Progenitor cell of endocrine pancreas (in vitro differentiated cells): ENCODE measurements at regions not wholly inside any gene's neighbourhood (a gene's known extent, or its start where the extent isn't known, plus 50 kb on each side); places are given as distances from the start of the nearest gene placed in this dataset.

Source experiments
- DNase-seq: peaks from one replicate; pipeline ENCODE4 v3.0.0; 2021; ENCODE audit warnings: low spot score; ENCODE audit not compliant: unreplicated experiment
- H3K27ac Mint-ChIP-seq: 2 replicates; pipeline ENCODE4 v1.8.0; 2021; ENCODE audit warnings: mild to moderate bottlenecking, moderate library complexity, mixed read lengths
- H3K27me3 Mint-ChIP-seq: 2 replicates; pipeline ENCODE4 v1.8.0; 2021; ENCODE audit warnings: mixed read lengths
- H3K36me3 Mint-ChIP-seq: 2 replicates; pipeline ENCODE4 v1.8.0; 2022; ENCODE audit warnings: mixed read lengths; ENCODE audit not compliant: insufficient read depth
- H3K4me1 Mint-ChIP-seq: 2 replicates; pipeline ENCODE4 v1.8.0; 2021; ENCODE audit warnings: low read depth, mixed read lengths
- H3K4me3 Mint-ChIP-seq: 2 replicates; pipeline ENCODE4 v1.8.0; 2021; ENCODE audit warnings: low read depth, mild to moderate bottlenecking, moderate library complexity, mixed read lengths
- H3K9me3 Mint-ChIP-seq: 2 replicates; pipeline ENCODE4 v1.8.0; 2021; ENCODE audit warnings: low read depth, mixed read lengths
- TF ChIP-seq, protein P1 (sequence below): fragments of 200-600 bp; sonication (generic); IDR thresholded peaks from one replicate; pipeline ENCODE4 v1.5.0; 2021; ENCODE audit warnings: antibody characterized with exemption, mild to moderate bottlenecking; ENCODE audit not compliant: unreplicated experiment

DNA sequence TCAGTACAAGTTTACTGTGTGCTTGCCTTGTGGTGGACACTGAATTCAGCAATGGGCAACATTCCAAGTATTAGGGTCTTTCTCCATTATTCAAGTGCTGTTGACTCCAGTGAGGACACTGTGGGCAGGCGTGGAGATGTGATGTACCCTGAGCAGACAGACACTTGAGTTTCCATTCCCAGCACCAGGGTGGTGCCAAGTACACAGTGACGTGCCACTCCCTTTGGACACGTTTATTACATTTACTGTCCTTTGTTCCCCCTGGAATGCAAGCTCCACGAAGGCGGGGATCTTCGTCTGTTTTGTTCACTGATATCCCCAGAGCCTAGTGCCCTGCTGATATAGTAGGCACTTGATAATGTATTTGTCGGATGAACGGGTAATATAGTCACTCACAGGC lies 130.6 kb upstream of the STX18 start:
- TF ChIP-seq, protein P1, sequence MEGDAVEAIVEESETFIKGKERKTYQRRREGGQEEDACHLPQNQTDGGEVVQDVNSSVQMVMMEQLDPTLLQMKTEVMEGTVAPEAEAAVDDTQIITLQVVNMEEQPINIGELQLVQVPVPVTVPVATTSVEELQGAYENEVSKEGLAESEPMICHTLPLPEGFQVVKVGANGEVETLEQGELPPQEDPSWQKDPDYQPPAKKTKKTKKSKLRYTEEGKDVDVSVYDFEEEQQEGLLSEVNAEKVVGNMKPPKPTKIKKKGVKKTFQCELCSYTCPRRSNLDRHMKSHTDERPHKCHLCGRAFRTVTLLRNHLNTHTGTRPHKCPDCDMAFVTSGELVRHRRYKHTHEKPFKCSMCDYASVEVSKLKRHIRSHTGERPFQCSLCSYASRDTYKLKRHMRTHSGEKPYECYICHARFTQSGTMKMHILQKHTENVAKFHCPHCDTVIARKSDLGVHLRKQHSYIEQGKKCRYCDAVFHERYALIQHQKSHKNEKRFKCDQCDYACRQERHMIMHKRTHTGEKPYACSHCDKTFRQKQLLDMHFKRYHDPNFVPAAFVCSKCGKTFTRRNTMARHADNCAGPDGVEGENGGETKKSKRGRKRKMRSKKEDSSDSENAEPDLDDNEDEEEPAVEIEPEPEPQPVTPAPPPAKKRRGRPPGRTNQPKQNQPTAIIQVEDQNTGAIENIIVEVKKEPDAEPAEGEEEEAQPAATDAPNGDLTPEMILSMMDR, result no peak
- DNase-seq, result no peak
- Mint-ChIP-seq H3K36me3 (peaks cover 1% of the 10 kb centered on the region), H3K4me3 (no peak overlapping the region), H3K9me3 (peaks cover 3% of the 10 kb centered on the region), H3K27me3 (peaks cover 29% of the 10 kb centered on the region), H3K27ac (no peak overlapping the region), H3K4me1 (peaks cover 16% of the 10 kb centered on the region)

DNA sequence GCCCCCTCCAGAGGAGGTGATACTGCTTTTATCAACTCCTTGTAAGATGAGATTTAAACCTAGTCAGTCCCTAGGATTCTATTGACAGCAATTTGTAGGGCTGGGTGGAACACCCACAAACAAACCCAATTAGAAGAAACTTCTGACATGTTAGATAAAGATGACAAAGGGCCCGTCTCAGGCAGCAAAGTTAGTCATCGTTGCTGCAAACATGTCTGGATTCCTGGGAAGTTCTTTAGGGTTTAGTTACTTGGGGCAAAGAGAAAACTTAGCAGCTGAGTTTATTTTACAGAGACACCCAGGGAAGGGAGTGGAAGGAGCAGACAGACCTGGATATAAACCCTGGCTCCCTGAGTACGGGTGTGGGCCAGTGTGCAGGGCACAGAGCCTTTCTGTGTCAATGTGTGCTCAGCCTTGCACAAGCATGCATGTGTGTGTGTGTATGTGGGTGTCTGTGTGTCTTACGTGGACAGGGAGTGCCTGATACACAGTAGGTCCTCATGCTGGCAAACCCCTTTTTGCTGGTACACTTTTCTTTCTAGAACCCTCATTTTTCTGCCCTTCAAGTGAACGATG lies 130.0 kb upstream of the STX18 start:
- Mint-ChIP-seq H3K27me3 (peaks cover 30% of the 10 kb centered on the region), H3K27ac (no peak overlapping the region), H3K4me3 (no peak overlapping the region), H3K36me3 (no peaks in the 10 kb centered on the region), H3K4me1 (peaks cover 19% of the 10 kb centered on the region), H3K9me3 (peaks cover 3% of the 10 kb centered on the region)
- no peak for DNase-seq
- TF ChIP-seq, protein P1, result no peak

DNA sequence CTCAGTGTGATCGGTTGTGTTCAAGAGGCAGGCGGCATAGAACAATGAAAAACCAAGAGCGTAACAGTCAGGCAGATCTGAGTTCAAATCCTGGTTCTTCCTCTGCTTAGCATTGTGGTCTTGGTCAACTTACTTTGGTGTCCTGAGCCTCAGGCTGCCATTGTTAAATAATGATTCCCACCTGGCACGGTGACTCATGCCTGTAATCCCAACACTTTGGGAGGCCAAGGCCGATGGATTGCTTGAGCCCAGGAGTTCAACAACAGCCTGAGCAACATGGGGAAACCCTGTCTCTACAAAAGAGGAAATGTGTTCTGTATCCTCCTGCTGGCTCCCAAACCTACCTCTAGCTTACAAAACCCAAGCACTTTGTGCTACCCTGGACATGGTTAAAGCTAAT lies 129.0 kb upstream of the STX18 start:
- H3K36me3 Mint-ChIP-seq, result no peaks in the 10 kb centered on the region
- TF ChIP-seq, protein P1, result no peak
- H3K4me3 Mint-ChIP-seq, result no peak overlapping the region
- peaks cover 27% of the 10 kb centered on the region for H3K27me3 Mint-ChIP-seq
- H3K27ac Mint-ChIP-seq, result no peak overlapping the region
- no peak for DNase-seq
- peaks cover 26% of the 10 kb centered on the region for H3K4me1 Mint-ChIP-seq
- peaks cover 3% of the 10 kb centered on the region for H3K9me3 Mint-ChIP-seq

DNA sequence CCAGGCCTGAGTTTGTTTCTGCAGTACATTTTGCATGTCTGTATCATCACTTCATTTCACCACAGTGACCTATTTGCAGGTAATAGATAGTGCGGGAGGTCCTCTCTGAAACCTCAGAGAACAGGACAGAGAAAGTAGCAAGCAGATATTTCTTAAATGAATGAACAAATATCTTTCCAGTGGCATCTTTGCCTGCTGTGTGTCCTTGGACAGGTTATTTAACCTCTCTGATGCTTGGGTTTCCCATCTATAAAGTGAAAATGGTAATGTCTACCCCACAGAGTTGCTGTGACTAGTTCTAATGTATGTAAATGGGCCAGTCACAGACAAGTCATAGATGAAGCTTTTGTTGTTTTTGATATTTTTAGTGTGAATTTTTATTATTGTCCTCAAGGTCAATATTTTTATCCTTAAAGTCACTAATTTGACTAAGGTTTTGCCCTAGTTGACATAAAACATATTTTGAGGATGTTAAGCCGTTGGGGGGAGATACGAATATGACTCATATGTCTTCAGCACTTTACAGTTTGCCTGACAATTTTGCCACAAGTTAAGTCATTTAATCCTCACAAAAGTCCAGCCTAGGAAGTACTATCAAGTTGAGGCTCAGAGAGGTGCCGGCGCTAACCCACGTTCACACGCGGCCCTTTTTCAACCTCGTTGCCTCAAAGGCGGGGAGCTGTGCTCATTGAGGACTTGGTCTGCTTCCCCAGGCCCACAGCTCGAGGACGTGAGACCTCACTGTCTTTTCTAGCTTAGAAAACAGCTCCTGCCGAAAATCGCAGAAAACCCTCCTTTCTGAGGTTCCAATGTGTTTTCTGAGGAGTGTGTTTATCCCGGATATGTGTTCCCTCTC lies 126.7 kb upstream of the STX18 start:
- Mint-ChIP-seq H3K4me3 (no peak overlapping the region), H3K4me1 (peaks cover 26% of the 10 kb centered on the region), H3K9me3 (peaks cover 3% of the 10 kb centered on the region), H3K27me3 (peaks cover 29% of the 10 kb centered on the region), H3K36me3 (no peaks in the 10 kb centered on the region), H3K27ac (no peak overlapping the region)
- DNase-seq, result no peak
- TF ChIP-seq, protein P1, result no peak

DNA sequence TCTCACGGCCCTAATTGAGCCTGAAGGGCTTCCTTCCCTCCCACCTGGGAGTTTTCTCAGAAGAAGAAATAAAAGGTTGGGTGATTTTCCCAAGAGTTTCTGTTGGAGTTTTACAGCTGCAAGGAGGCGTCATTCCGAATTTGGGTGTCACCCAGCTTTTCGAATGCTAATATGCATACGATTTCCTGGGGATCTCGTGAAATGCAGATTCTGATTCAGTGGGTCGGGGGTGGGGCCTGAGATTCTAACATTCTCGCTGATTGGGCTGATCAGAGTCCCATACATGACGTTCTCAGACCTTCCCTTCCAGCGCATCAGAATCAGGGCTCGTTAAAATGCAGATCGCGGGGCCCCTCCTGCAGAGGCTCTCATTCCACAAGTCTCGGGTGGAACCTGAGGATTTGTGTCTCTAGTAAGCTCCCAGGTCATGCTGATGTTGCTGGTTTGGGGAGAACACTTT lies 125.8 kb upstream of the STX18 start:
- Mint-ChIP-seq H3K27ac (no peak overlapping the region), H3K9me3 (no peaks in the 10 kb centered on the region), H3K27me3 (peaks cover 27% of the 10 kb centered on the region), H3K4me1 (peaks cover 26% of the 10 kb centered on the region), H3K4me3 (no peak overlapping the region), H3K36me3 (no peaks in the 10 kb centered on the region)
- no peak for DNase-seq
- TF ChIP-seq, protein P1, result no peak
